ENCODE measurements at regions not wholly inside any gene's neighbourhood (a gene's known extent, or its start where the extent isn't known, plus 50 kb on each side); places are given as distances from the start of the nearest gene placed in this dataset.
"Not testable (repeated sequence)": the region's sequence is repeated elsewhere in the genome, so short reads cannot be mapped to it uniquely, and the experiment has no call there.

DNA sequence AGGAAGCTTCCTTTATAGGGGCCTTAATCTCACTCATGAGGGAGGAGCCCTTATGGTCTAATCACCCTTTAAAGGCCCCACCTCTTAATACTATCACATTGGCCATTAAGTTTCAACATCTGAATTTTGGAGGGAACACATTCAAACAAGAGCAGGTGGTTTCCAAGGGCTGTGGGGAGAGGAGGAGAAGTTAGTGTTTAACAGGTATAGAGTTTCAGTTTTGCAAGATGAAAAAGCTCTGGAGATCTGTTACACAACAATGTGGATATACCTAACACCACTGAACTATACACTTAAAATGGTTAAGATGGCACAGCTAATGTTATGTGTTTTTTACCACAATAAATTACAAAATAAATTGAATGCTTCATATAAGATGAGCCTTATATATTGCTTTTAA lies 113.4 kb upstream of the DNAH14 start:
- Histone ChIP-seq H3K9me3 (replicated peaks in 1 of 3) (no peaks in the 10 kb centered on the region), H3K27me3 (no peaks in the 10 kb centered on the region), H3K4me3 (no peak overlapping the region), H3K36me3 (replicated peaks in 1 of 2) (no peaks in the 10 kb centered on the region), H3K27ac (no peak overlapping the region), H3K4me1 (replicated peaks in 1 of 2) (no peaks in the 10 kb centered on the region)
- no peak for DNase-seq
- intact Hi-C loops (cut with DNase I), result no loop called here
- no peak for TF ChIP-seq POLR2A (IDR thresholded peaks at IDR 0.05)
- TF ChIP-seq, protein P1, sequence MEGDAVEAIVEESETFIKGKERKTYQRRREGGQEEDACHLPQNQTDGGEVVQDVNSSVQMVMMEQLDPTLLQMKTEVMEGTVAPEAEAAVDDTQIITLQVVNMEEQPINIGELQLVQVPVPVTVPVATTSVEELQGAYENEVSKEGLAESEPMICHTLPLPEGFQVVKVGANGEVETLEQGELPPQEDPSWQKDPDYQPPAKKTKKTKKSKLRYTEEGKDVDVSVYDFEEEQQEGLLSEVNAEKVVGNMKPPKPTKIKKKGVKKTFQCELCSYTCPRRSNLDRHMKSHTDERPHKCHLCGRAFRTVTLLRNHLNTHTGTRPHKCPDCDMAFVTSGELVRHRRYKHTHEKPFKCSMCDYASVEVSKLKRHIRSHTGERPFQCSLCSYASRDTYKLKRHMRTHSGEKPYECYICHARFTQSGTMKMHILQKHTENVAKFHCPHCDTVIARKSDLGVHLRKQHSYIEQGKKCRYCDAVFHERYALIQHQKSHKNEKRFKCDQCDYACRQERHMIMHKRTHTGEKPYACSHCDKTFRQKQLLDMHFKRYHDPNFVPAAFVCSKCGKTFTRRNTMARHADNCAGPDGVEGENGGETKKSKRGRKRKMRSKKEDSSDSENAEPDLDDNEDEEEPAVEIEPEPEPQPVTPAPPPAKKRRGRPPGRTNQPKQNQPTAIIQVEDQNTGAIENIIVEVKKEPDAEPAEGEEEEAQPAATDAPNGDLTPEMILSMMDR (IDR thresholded peaks at IDR 0.05), result no peak

DNA sequence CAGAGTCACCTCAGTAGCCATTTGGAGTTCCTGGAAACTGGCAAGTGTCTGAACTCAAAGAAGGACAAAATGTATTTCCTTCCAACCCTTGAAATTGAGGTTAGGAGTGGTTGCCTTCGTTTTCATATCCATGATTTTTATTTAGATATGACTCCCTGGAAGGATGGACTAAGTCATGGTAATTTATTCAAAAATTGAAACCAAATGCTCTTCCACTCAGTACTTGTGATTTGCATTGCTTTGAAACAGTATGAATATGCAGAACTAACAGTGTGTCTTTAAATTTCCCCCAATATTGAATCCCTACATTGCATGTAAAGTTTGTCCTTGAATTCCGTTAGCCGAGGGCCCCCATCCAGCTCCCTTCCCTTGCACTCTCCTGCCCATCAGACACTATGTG lies 112.1 kb upstream of the DNAH14 start:
- no peak for TF ChIP-seq POLR2A (IDR thresholded peaks at IDR 0.05)
- TF ChIP-seq, protein P1 (IDR thresholded peaks at IDR 0.05), result no peak
- Histone ChIP-seq H3K36me3 (replicated peaks in 1 of 2) (no peaks in the 10 kb centered on the region), H3K27ac (no peak overlapping the region), H3K9me3 (replicated peaks in 1 of 3) (no peaks in the 10 kb centered on the region), H3K4me1 (replicated peaks in 1 of 2) (no peaks in the 10 kb centered on the region), H3K27me3 (no peaks in the 10 kb centered on the region), H3K4me3 (no peak overlapping the region)
- 38 to 49% (median 46%) methylated on average over 3 of the region's 3 CpGs for WGBS, 4 donors
- intact Hi-C loops (cut with DNase I), result no loop called here
- DNase-seq, result no peak

DNA sequence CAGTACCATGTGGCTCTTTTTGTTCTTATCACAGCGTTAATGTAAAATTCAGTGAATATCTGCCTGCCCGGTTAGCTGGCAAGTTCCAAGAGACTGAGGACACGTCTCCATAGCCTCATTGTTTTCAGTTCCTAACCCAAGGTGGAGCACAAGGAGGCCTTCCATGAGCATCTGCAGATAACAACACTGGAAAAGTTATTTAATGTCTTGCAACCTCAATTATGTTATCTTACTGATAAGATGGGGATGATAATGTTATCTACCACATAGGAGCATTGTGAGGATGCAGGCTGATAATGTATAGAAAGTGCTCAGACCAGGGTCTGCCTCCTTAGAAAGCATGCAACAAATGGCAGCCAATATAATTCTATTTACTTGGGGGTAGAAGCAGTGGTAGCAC lies 109.6 kb upstream of the DNAH14 start:
- H3K9me3 ChIP-seq (replicated peaks in 1 of 3), result no peaks in the 10 kb centered on the region
- TF ChIP-seq, protein P1 (IDR thresholded peaks at IDR 0.05), result no peak
- no peak for TF ChIP-seq POLR2A (IDR thresholded peaks at IDR 0.05)
- 68 to 84% (median 68%) methylated on average over 3 of the region's 3 CpGs for WGBS, 4 donors
- no peak overlapping the region for H3K27ac ChIP-seq
- intact Hi-C loops (cut with DNase I), result no loop called here
- H3K27me3 ChIP-seq, result no peaks in the 10 kb centered on the region
- H3K4me1 ChIP-seq (replicated peaks in 1 of 2), result no peaks in the 10 kb centered on the region
- DNase-seq, result no peak
- no peaks in the 10 kb centered on the region for H3K36me3 ChIP-seq (replicated peaks in 1 of 2)
- H3K4me3 ChIP-seq, result no peak overlapping the region

DNA sequence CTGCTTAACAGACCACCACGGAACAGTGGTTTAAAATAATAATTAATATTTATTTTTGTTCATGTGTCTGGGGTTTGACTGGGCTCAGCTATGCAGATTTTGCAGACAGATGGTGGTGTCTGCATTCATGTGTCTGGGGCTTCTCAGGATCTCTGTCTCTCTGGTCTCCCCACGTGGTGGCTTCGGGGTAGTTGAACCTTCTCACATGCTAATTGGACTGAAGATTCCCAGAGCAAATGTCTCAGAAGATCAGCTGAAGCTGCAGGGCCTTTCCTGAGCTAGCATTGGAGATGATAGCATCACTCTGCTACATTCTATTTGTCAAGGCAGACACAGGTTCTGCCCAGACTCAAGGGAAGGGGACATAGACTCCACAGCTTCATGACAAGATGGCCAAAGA lies 109.1 kb upstream of the DNAH14 start:
- Histone ChIP-seq H3K36me3 (replicated peaks in 1 of 2) (no peaks in the 10 kb centered on the region), H3K4me3 (no peak overlapping the region), H3K9me3 (replicated peaks in 1 of 3) (no peaks in the 10 kb centered on the region), H3K27me3 (no peaks in the 10 kb centered on the region), H3K4me1 (replicated peaks in 1 of 2) (no peaks in the 10 kb centered on the region), H3K27ac (no peak overlapping the region)
- 58 to 70% (median 65%) methylated on average over 3 of the region's 3 CpGs for WGBS, 4 donors
- TF ChIP-seq POLR2A (IDR thresholded peaks at IDR 0.05), result no peak
- TF ChIP-seq, protein P1 (IDR thresholded peaks at IDR 0.05), result no peak
- no peak for DNase-seq
- intact Hi-C loops (cut with DNase I), result no loop called here

DNA sequence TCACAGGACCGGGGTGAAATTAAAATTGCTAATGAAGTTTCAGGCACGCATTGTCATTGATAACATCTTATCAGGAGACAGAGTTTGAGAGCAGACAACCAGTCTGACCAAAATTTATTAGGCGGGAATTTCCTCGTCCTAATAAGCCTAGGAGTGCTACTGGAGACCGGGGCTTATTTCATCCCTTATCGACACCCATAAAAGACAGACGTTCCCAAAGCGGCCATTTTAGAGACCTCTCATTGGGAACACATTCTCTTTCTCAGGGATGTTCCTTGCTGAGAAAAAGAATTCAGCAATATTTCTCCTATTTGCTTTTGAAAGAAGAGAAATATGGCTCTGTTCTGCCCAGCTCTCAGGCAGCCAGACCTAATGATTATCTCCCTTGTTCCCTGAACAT lies 107.7 kb upstream of the DNAH14 start:
- intact Hi-C loops (cut with DNase I); H3K36me3 ChIP-seq (replicated peaks in 1 of 2); H3K4me3 ChIP-seq; H3K9me3 ChIP-seq (replicated peaks in 1 of 3); H3K27me3 ChIP-seq; H3K27ac ChIP-seq; DNase-seq; H3K4me1 ChIP-seq (replicated peaks in 1 of 2): not testable (repeated sequence)
- WGBS, 4 donors, result 79 to 89% (median 84%) methylated on average over 8 of the region's 8 CpGs
